ENCODE measurements at regions not wholly inside any gene's neighbourhood (a gene's known extent, or its start where the extent isn't known, plus 50 kb on each side); places are given as distances from the start of the nearest gene placed in this dataset.

- TF ChIP-seq CTCF (IDR thresholded peaks at IDR 0.05; ENCODE audit: extremely low read depth in 1 of 2, insufficient read depth in 1 of 2, low read depth in 1 of 2, low read length in 2 of 2) (no peak), GATA2 (IDR thresholded peaks at IDR 0.05; ENCODE audit: insufficient read depth, insufficient read length, low read depth, low read length) (no peak), POLR2A (IDR thresholded peaks at IDR 0.05; ENCODE audit: low read depth, low read length) (no peak), POLR2AphosphoS5 (IDR thresholded peaks at IDR 0.05; ENCODE audit: insufficient read depth, low read depth, low read length) (no peak), MAX (IDR thresholded peaks at IDR 0.05; ENCODE audit: insufficient read depth, insufficient read length) (no peak), MYC (IDR thresholded peaks at IDR 0.05; ENCODE audit: low read depth, low read length) (no peak)
These were observed 128.9 kb upstream of the RTL1 start for GRCh38 chr14:101032433-101032832.

Data from endothelial cell of umbilical vein (primary cell).